Esophagus (tissue), 2 donors: ENCODE measurements at regions not wholly inside any gene's neighbourhood (a gene's known extent, or its start where the extent isn't known, plus 50 kb on each side); places are given as distances from the start of the nearest gene placed in this dataset.
"Not testable (repeated sequence)": the region's sequence is repeated elsewhere in the genome, so short reads cannot be mapped to it uniquely, and the experiment has no call there.

Experiments
- H3K27ac ChIP-seq, 2 donors: one replicate each; pipeline ENCODE4 v1.5.1; 2013; ENCODE audit warnings: low read depth in 2 of 2, mild to moderate bottlenecking in 2 of 2, inconsistent platforms in 1 of 2, low read length in 1 of 2, moderate library complexity in 1 of 2
- H3K27me3 ChIP-seq, 2 donors: one replicate each; pipeline ENCODE4 v1.6.1; 2013; ENCODE audit warnings: low read length in 2 of 2, control low read depth in 1 of 2, mild to moderate bottlenecking in 1 of 2; ENCODE audit not compliant: insufficient read depth in 2 of 2, control insufficient read depth in 1 of 2
- H3K36me3 ChIP-seq, 2 donors: one replicate each; pipeline ENCODE4 v1.6.1; 2013; ENCODE audit warnings: low read length in 1 of 2; ENCODE audit not compliant: control insufficient read depth in 2 of 2, insufficient read depth in 2 of 2
- H3K4me1 ChIP-seq, 2 donors: one replicate each; pipeline ENCODE4 v1.6.1; 2013; ENCODE audit warnings: low read length in 1 of 2; ENCODE audit not compliant: control insufficient read depth in 2 of 2, insufficient read depth in 2 of 2
- H3K4me3 ChIP-seq, 2 donors: one replicate each; pipeline ENCODE4 v1.5.1; 2013; ENCODE audit warnings: low read length in 2 of 2, mild to moderate bottlenecking in 2 of 2, low read depth in 1 of 2, moderate library complexity in 1 of 2
- H3K9me3 ChIP-seq, 2 donors: one replicate each; pipeline ENCODE4 v1.6.1; 2013; ENCODE audit warnings: mild to moderate bottlenecking in 2 of 2, low read depth in 1 of 2, low read length in 1 of 2, moderate library complexity in 1 of 2; ENCODE audit not compliant: control insufficient read depth in 2 of 2, insufficient read depth in 1 of 2
- WGBS, 2 donors: extraction: QIAGEN DNeasy Blood & Tissue Kit; methylation state at CpG; one replicate each; pipeline ENCODE4 v1.1.7; 2013; 5-methylcytosine and 5-hydroxymethylcytosine counted together
- donor health status: healthy with polysubstance abuse.
- donor health status: Bipolar disorder and iron deficiency.

GRCh38 chr17:12195418-12195817, 174.7 kb downstream of the MAP2K4 start:
- Histone ChIP-seq H3K4me3 (no peak overlapping the region), H3K27me3 (no peaks in the 10 kb centered on the region), H3K9me3 (no peaks in the 10 kb centered on the region), H3K27ac (no peak overlapping the region), H3K4me1 (no peaks in the 10 kb centered on the region), H3K36me3 (no peaks in the 10 kb centered on the region)
- WGBS, 2 donors, result 79 to 83% methylated on average over 4 of the region's 4 CpGs

GRCh38 chr17:12201294-12201880, 180.7 kb downstream of the MAP2K4 start:
- no peaks in the 10 kb centered on the region for H3K27me3 ChIP-seq
- no peak overlapping the region for H3K4me3 ChIP-seq
- H3K4me1 ChIP-seq, result no peaks in the 10 kb centered on the region
- H3K36me3 ChIP-seq, result no peaks in the 10 kb centered on the region
- WGBS, 2 donors, result 54 to 63% methylated on average over 4 of the region's 4 CpGs
- H3K27ac ChIP-seq, result no peak overlapping the region
- H3K9me3 ChIP-seq, result no peaks in the 10 kb centered on the region

GRCh38 chr17:12209632-12210191, 189.0 kb downstream of the MAP2K4 start:
- Histone ChIP-seq H3K36me3 (no peaks in the 10 kb centered on the region), H3K4me3 (no peak overlapping the region), H3K4me1 (no peaks in the 10 kb centered on the region), H3K27ac (no peak overlapping the region), H3K27me3 (no peaks in the 10 kb centered on the region), H3K9me3 (no peaks in the 10 kb centered on the region)
- WGBS, 2 donors, result 59 to 64% methylated on average over 2 of the region's 2 CpGs

GRCh38 chr17:12220714-12221439, 200.2 kb downstream of the MAP2K4 start:
- 94 to 96% methylated on average over 45 to 59 of the region's 59 CpGs for WGBS, 2 donors
- H3K27ac ChIP-seq, H3K9me3 ChIP-seq, H3K4me3 ChIP-seq, H3K4me1 ChIP-seq, H3K36me3 ChIP-seq, H3K27me3 ChIP-seq: not testable (repeated sequence)

GRCh38 chr17:12222392-12222791, 201.7 kb downstream of the MAP2K4 start:
- H3K27me3 ChIP-seq, result no peaks in the 10 kb centered on the region
- no peak overlapping the region for H3K27ac ChIP-seq
- no peaks in the 10 kb centered on the region for H3K36me3 ChIP-seq
- no peak overlapping the region for H3K4me3 ChIP-seq
- H3K4me1 ChIP-seq, result no peaks in the 10 kb centered on the region
- H3K9me3 ChIP-seq, result no peaks in the 10 kb centered on the region
- 90 to 94% methylated on average over 4 of the region's 4 CpGs for WGBS, 2 donors

- H3K4me1 ChIP-seq, result peaks cover 0 to 3% of the 10 kb centered on the region in 2 donors
- WGBS, 2 donors, result 47 to 52% methylated on average over 7 of the region's 7 CpGs
- no peak overlapping the region for H3K4me3 ChIP-seq
- no peaks in the 10 kb centered on the region for H3K36me3 ChIP-seq
- no peaks in the 10 kb centered on the region for H3K27me3 ChIP-seq
- H3K9me3 ChIP-seq, result peaks cover 0 to 2% of the 10 kb centered on the region in 2 donors
- no peak overlapping the region for H3K27ac ChIP-seq
Observed at GRCh38 chr17:12227547-12227946, 206.9 kb downstream of the MAP2K4 start.

- Histone ChIP-seq H3K9me3 (peaks cover 0 to 2% of the 10 kb centered on the region in 2 donors), H3K27me3 (no peaks in the 10 kb centered on the region), H3K4me3 (no peak overlapping the region), H3K36me3 (no peaks in the 10 kb centered on the region), H3K4me1 (peaks cover 0 to 3% of the 10 kb centered on the region in 2 donors), H3K27ac (peak overlapping the region in 1 of 2 donors; percentile 18)
- WGBS, 2 donors, result 64 to 81% methylated on average over 5 of the region's 5 CpGs
Observed at GRCh38 chr17:12229335-12229734, 208.7 kb downstream of the MAP2K4 start.

- no peak overlapping the region for H3K27ac ChIP-seq
- WGBS, 2 donors, result 42 to 50% methylated on average over 4 of the region's 4 CpGs
Observed at GRCh38 chr17:12230481-12231354, 210.0 kb downstream of the MAP2K4 start.

GRCh38 chr17:12231355-12231682, 210.6 kb downstream of the MAP2K4 start:
- H3K27me3 ChIP-seq, result no peaks in the 10 kb centered on the region
- H3K4me1 ChIP-seq, result peaks cover 0 to 3% of the 10 kb centered on the region in 2 donors
- no peaks in the 10 kb centered on the region for H3K36me3 ChIP-seq
- no peak overlapping the region for H3K27ac ChIP-seq
- peaks cover 0 to 2% of the 10 kb centered on the region in 2 donors for H3K9me3 ChIP-seq
- no peak overlapping the region for H3K4me3 ChIP-seq
- WGBS, 2 donors, result 62 to 65% methylated on average over 2 of the region's 2 CpGs

More at GRCh38 chr17:12230481-12231354, 210.0 kb downstream of the MAP2K4 start:
- peaks cover 0 to 3% of the 10 kb centered on the region in 2 donors for H3K4me1 ChIP-seq
- no peaks in the 10 kb centered on the region for H3K27me3 ChIP-seq
- no peaks in the 10 kb centered on the region for H3K36me3 ChIP-seq
- peaks cover 0 to 2% of the 10 kb centered on the region in 2 donors for H3K9me3 ChIP-seq
- H3K4me3 ChIP-seq, result no peak overlapping the region
